ENCODE measurements at regions not wholly inside any gene's neighbourhood (a gene's known extent, or its start where the extent isn't known, plus 50 kb on each side); places are given as distances from the start of the nearest gene placed in this dataset.
A peak's percentile ranks its signal among the peaks of the same experiment; 100 is the strongest.
"Not testable (repeated sequence)": the region's sequence is repeated elsewhere in the genome, so short reads cannot be mapped to it uniquely, and the experiment has no call there.

GRCh38 chr6:150499882-150500312 lies 99.8 kb upstream of the PLEKHG1 start (continued):
- TF ChIP-seq ZFP36 (IDR thresholded peaks at IDR 0.05; ENCODE audit: borderline replicate concordance, low read depth, low read length, partially characterized antibody) (no peak), SSRP1 (CRISPR knock-in tag; IDR thresholded peaks at IDR 0.05) (no peak), SIN3B (IDR thresholded peaks at IDR 0.05; ENCODE audit: low read length) (no peak), HNRNPH1 (optimal IDR thresholded peaks at IDR 0.05; ENCODE audit: low read depth, low read length) (no peak)

- H3K36me3 ChIP-seq (replicated peaks in 1 of 2; ENCODE audit: control insufficient read depth in 1 of 2, insufficient read depth in 2 of 2, low read length in 2 of 2); POLR2A ChIA-PET; BruUV-seq (replicated peaks); H3K4me3 ChIP-seq (replicated peaks in 1 of 3; ENCODE audit: insufficient read depth in 1 of 3, low read depth in 2 of 3, low read length in 3 of 3); H3K27ac ChIP-seq (ENCODE audit: extremely low read length, insufficient read depth, low read length); DNase-seq (ENCODE audit: low spot score); H2AFZ ChIP-seq (ENCODE audit: low read length); H3K4me2 ChIP-seq (ENCODE audit: low read depth, low read length); H3K27me3 ChIP-seq (ENCODE audit: control insufficient read depth in 1 of 2, insufficient read depth in 2 of 2, low read length in 2 of 2); CTCF ChIA-PET (ENCODE audit: low intra/inter-chr PET ratio, low total read pairs); FAIRE-seq; H4K20me1 ChIP-seq (ENCODE audit: insufficient read depth, low read length); H3K9ac ChIP-seq (ENCODE audit: insufficient read depth, low read depth, low read length); ATAC-seq; in situ Hi-C loops (cut with HindIII; ENCODE audit: extremely low pct_ligation_motif_present, low pct_unique_long_range_greater_than_20kb); H3K79me2 ChIP-seq (ENCODE audit: insufficient read depth, low read length); H3K4me1 ChIP-seq (ENCODE audit: insufficient read depth, low read length); H3K9me3 ChIP-seq (ENCODE audit: low read length); intact Hi-C loops (cut with micrococcal nuclease; ENCODE audit: unreplicated experiment): not testable (repeated sequence)
- TF ChIP-seq ZNF431 (CRISPR knock-in tag; IDR thresholded peaks at IDR 0.05; ENCODE audit: borderline replicate concordance, low read depth), result peak; percentile 79; the same call in 1 of the 2 replicates
- WGBS (ENCODE audit: low lambda C conversion rate), result 2% methylated on average over 2 of the region's 2 CpGs
These were observed 99.1 kb upstream of the PLEKHG1 start for GRCh38 chr6:150500568-150500967.

DNA sequence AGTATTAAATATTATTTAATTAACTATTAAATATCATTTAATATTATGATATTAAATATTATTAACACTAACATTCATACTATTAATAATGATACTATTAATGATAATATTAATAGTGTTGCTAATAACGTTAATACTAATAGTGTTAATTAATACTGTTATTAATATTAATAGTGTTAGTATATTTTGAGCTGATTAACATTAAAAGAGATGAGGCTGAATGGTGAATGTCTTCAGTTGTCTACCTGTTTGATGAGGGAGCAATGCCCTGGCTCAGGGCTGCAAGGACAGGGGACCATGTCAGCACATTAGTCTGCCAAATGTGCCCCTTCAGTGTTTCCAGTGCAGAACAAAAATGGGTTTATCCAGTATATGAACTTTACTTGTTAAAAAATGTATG lies 96.6 kb upstream of the PLEKHG1 start:
- POLR2A ChIA-PET, result no interaction called here
- H3K4me2 ChIP-seq (ENCODE audit: low read depth, low read length), result no peak overlapping the region
- 51% methylated on average over 1 of the region's 1 CpG for WGBS (ENCODE audit: low lambda C conversion rate)
- in situ Hi-C loops (cut with HindIII; ENCODE audit: extremely low pct_ligation_motif_present, low pct_unique_long_range_greater_than_20kb) (no loop called here), intact Hi-C loops (cut with micrococcal nuclease; ENCODE audit: unreplicated experiment) (no loop called here)
- no TSS peak for BruUV-seq (replicated peaks)
- H3K9me3 ChIP-seq (ENCODE audit: low read length), result peaks cover 7% of the 10 kb centered on the region
- no peaks in the 10 kb centered on the region for H4K20me1 ChIP-seq (ENCODE audit: insufficient read depth, low read length)
- no peak overlapping the region for H2AFZ ChIP-seq (ENCODE audit: low read length)
- no peak overlapping the region for H3K9ac ChIP-seq (ENCODE audit: insufficient read depth, low read depth, low read length)
- no peak for FAIRE-seq
- H3K4me3 ChIP-seq (replicated peaks in 1 of 3; ENCODE audit: insufficient read depth in 1 of 3, low read depth in 2 of 3, low read length in 3 of 3), result no peak overlapping the region
- H3K27ac ChIP-seq (ENCODE audit: extremely low read length, insufficient read depth, low read length), result no peak overlapping the region
- no peaks in the 10 kb centered on the region for H3K36me3 ChIP-seq (replicated peaks in 1 of 2; ENCODE audit: control insufficient read depth in 1 of 2, insufficient read depth in 2 of 2, low read length in 2 of 2)
- CTCF ChIA-PET (ENCODE audit: low intra/inter-chr PET ratio, low total read pairs), result no interaction called here
- no peak for DNase-seq (ENCODE audit: low spot score)
- no peak for TF ChIP-seq KDM3A (CRISPR knock-in tag; IDR thresholded peaks at IDR 0.05; ENCODE audit: low read depth)
- TF ChIP-seq, protein P1, sequence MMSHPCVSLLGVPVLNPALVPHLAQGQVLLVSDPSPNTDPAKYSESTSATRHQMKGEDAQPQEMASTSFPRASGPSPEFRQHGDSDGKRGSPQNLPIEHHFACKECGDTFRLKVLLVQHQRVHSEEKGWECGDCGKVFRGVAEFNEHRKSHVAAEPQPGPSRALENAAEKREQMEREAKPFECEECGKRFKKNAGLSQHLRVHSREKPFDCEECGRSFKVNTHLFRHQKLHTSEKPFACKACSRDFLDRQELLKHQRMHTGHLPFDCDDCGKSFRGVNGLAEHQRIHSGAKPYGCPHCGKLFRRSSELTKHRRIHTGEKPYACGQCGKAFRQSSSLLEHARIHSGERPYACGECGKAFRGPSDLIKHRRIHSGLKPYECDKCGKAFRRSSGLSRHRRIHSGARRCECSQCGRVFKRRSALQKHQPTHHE (CRISPR knock-in tag; IDR thresholded peaks at IDR 0.05; ENCODE audit: borderline replicate concordance), result no peak
- no peaks in the 10 kb centered on the region for H3K4me1 ChIP-seq (ENCODE audit: insufficient read depth, low read length)
- no peaks in the 10 kb centered on the region for H3K79me2 ChIP-seq (ENCODE audit: insufficient read depth, low read length)
- no peaks in the 10 kb centered on the region for H3K27me3 ChIP-seq (ENCODE audit: control insufficient read depth in 1 of 2, insufficient read depth in 2 of 2, low read length in 2 of 2)
- ATAC-seq, result no peak

Measured in HepG2 (cell line).